ENCODE measurements at regions not wholly inside any gene's neighbourhood (a gene's known extent, or its start where the extent isn't known, plus 50 kb on each side); places are given as distances from the start of the nearest gene placed in this dataset.

- no peak for TF ChIP-seq POLR2A (IDR thresholded peaks at IDR 0.05; ENCODE audit: low read depth, low read length)
- no peak for TF ChIP-seq POLR2AphosphoS5 (IDR thresholded peaks at IDR 0.05; ENCODE audit: low read depth, low read length)
Measured at GRCh38 chr5:33346534-33346933, 94.2 kb upstream of the TARS1 start.
